HEK293 (cell line): ENCODE measurements at regions not wholly inside any gene's neighbourhood (a gene's known extent, or its start where the extent isn't known, plus 50 kb on each side); places are given as distances from the start of the nearest gene placed in this dataset.
"Not testable (repeated sequence)": the region's sequence is repeated elsewhere in the genome, so short reads cannot be mapped to it uniquely, and the experiment has no call there.

Experiments used
- CTCF ChIP-seq: fragments of 450-650 bp; formaldehyde crosslinking; IDR thresholded peaks from 2 replicates; pipeline ENCODE4 v1.5.1; 2016; ENCODE audit warnings: missing biosample characterization, missing genetic modification characterization
- EGR2 ChIP-seq: fragments of 450-650 bp; formaldehyde crosslinking; IDR thresholded peaks from 2 replicates; pipeline ENCODE4 v1.5.1; 2016; ENCODE audit warnings: low read depth, missing biosample characterization, missing genetic modification characterization
- KLF9 ChIP-seq: fragments of 450-650 bp; formaldehyde crosslinking; IDR thresholded peaks from 2 replicates; pipeline ENCODE4 v1.5.1; 2016; ENCODE audit warnings: missing biosample characterization, missing genetic modification characterization, low read depth
- ZBTB7A ChIP-seq: fragments of 450-650 bp; formaldehyde crosslinking; IDR thresholded peaks from 2 replicates; pipeline ENCODE4 v1.5.1; 2016; ENCODE audit warnings: low read depth, missing biosample characterization, missing genetic modification characterization
- ZFP69B ChIP-seq: fragments of 450-650 bp; formaldehyde crosslinking; IDR thresholded peaks from 2 replicates; pipeline ENCODE4 v1.5.1; 2016; ENCODE audit warnings: missing biosample characterization, missing genetic modification characterization
- ZNF324 ChIP-seq: fragments of 450-650 bp; formaldehyde crosslinking; IDR thresholded peaks from 2 replicates; pipeline ENCODE4 v1.5.1; 2016; ENCODE audit warnings: missing biosample characterization, missing genetic modification characterization
- ZNF629 ChIP-seq: fragments of 450-650 bp; formaldehyde crosslinking; IDR thresholded peaks from 2 replicates; pipeline ENCODE4 v1.5.1; 2017; ENCODE audit warnings: missing biosample characterization, missing genetic modification characterization
- TF ChIP-seq, protein P1 (sequence below): fragments of 450-650 bp; formaldehyde crosslinking; IDR thresholded peaks from 2 replicates; pipeline ENCODE4 v1.5.1; 2016; ENCODE audit warnings: missing biosample characterization, missing genetic modification characterization

DNA sequence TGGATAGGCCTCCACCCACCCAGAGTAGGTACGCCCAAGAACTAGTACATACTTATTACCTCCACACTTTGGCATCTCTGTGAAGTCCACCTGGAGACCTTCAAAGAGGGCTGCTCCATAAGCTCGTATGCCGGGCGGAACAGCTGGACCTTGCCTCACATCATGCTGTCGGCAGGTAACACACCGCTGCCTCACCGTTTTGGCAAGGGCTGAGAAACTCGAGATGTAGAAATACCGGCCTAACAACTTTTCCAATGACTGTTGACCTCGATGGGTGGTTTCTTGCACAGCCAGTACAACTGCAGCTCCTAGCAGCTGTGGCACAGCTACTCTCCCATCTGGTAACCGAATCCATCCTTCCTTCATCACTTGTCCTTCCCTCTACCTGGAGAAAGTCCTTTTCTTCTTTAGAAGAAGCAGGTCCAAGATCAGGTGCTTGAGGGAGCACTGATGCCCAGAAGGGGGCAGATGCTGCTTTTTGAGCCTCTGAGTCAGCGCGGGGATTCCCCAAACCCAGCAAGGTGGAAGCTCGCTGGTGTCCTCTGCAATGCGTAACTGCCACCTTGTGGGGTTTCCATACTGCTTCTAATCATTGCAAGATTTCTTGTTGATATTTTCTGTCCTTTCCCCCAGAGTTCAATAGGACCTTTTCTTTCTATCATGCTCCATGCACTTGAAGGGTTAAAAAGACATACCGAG is 301.9 kb upstream of the FRG2C start:
- not testable (repeated sequence) for TF ChIP-seq KLF9 (tag by site-specific recombination); CTCF (tag by site-specific recombination); ZNF324; EGR2 (tag by site-specific recombination); ZFP69B (tag by site-specific recombination); ZBTB7A (tag by site-specific recombination); ZNF629 (tag by site-specific recombination)
- TF ChIP-seq, protein P1, sequence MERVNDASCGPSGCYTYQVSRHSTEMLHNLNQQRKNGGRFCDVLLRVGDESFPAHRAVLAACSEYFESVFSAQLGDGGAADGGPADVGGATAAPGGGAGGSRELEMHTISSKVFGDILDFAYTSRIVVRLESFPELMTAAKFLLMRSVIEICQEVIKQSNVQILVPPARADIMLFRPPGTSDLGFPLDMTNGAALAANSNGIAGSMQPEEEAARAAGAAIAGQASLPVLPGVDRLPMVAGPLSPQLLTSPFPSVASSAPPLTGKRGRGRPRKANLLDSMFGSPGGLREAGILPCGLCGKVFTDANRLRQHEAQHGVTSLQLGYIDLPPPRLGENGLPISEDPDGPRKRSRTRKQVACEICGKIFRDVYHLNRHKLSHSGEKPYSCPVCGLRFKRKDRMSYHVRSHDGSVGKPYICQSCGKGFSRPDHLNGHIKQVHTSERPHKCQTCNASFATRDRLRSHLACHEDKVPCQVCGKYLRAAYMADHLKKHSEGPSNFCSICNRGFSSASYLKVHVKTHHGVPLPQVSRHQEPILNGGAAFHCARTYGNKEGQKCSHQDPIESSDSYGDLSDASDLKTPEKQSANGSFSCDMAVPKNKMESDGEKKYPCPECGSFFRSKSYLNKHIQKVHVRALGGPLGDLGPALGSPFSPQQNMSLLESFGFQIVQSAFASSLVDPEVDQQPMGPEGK: not testable (repeated sequence)
